ENCODE measurements at regions not wholly inside any gene's neighbourhood (a gene's known extent, or its start where the extent isn't known, plus 50 kb on each side); places are given as distances from the start of the nearest gene placed in this dataset.

GRCh38 chr2:103003750-103004260 lies 242.0 kb downstream of the TMEM182 start:
- no peaks in the 10 kb centered on the region for H3K79me2 ChIP-seq (ENCODE audit: insufficient read depth, low read length)
- TF ChIP-seq CTCF (IDR thresholded peaks at IDR 0.05; ENCODE audit: extremely low read depth, low read depth, low read length) = no peak
- no peak overlapping the region for H3K4me3 ChIP-seq (ENCODE audit: insufficient read depth, low read length)
- H2AFZ ChIP-seq (ENCODE audit: low read length) = no peak overlapping the region
- no peaks in the 10 kb centered on the region for H3K9me3 ChIP-seq (ENCODE audit: low read depth, low read length)
- no peaks in the 10 kb centered on the region for H3K4me1 ChIP-seq (ENCODE audit: insufficient read depth, low read length)
- no peak overlapping the region for H3K4me2 ChIP-seq (ENCODE audit: insufficient read depth, low read length)
- H3K27ac ChIP-seq (ENCODE audit: low read depth, low read length) = no peak overlapping the region
- no peaks in the 10 kb centered on the region for H3K27me3 ChIP-seq (ENCODE audit: insufficient read depth, low read length)
- H3K36me3 ChIP-seq (ENCODE audit: insufficient read depth, low read length) = no peaks in the 10 kb centered on the region
- no peak for DNase-seq (ENCODE audit: insufficient read length, low spot score, missing footprints)
- no peaks in the 10 kb centered on the region for H4K20me1 ChIP-seq (ENCODE audit: insufficient read depth, low read length)

DNA sequence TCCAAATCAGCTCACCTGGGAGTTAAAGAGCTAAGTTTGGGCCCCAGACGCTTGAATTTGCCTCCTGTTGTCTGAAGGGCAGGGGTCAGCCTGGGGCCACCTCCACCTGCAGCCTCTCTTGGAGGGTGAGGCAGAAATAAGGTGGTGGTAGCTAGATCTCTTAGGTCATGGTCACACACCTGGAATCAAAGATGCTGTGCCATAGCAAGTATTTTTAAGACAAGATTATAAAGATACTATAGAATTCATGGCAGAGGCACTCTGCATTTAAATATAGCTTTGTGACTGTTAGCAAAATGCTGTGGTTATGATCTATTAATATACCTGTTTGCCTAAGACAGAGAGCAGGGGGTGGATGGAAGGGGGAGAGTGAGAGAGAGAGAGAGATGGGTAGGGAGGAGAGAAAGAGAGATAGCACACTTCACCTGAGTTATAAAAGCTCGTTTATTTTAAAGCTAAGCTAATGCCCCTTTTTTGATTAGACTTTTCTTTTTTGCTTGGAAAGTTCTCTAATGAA lies 242.7 kb downstream of the TMEM182 start:
- peak; percentile 11 for DNase-seq (ENCODE audit: insufficient read length, low spot score, missing footprints)
- no peaks in the 10 kb centered on the region for H3K36me3 ChIP-seq (ENCODE audit: insufficient read depth, low read length)
- H3K27ac ChIP-seq (ENCODE audit: low read depth, low read length) = no peak overlapping the region
- no peaks in the 10 kb centered on the region for H3K4me1 ChIP-seq (ENCODE audit: insufficient read depth, low read length)
- no peaks in the 10 kb centered on the region for H3K79me2 ChIP-seq (ENCODE audit: insufficient read depth, low read length)
- H3K9me3 ChIP-seq (ENCODE audit: low read depth, low read length) = no peaks in the 10 kb centered on the region
- H3K27me3 ChIP-seq (ENCODE audit: insufficient read depth, low read length) = no peaks in the 10 kb centered on the region
- H2AFZ ChIP-seq (ENCODE audit: low read length) = no peak overlapping the region
- no peak overlapping the region for H3K4me2 ChIP-seq (ENCODE audit: insufficient read depth, low read length)
- TF ChIP-seq CTCF (IDR thresholded peaks at IDR 0.05; ENCODE audit: extremely low read depth, low read depth, low read length) = no peak
- no peak overlapping the region for H3K4me3 ChIP-seq (ENCODE audit: insufficient read depth, low read length)
- no peaks in the 10 kb centered on the region for H4K20me1 ChIP-seq (ENCODE audit: insufficient read depth, low read length)

DNA sequence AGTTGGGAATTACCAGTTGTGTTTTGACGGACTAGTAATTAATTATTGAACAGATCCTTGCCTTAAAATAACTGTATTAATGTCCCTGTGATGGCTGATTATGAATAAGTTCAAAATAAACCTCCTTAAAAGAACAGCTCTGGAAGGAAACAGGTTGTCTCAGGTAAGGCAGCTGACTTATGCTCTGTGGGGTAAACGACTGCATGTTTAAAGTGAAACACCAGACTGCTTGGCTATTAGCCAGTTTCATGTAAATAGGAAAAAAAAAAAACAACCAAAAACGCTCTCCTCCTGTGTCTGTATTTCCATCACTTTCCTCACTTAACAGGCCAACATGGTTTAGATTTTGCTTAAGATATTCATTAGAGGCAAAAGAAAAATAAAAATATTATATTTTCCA lies 243.6 kb downstream of the TMEM182 start:
- Histone ChIP-seq H3K9me3 (ENCODE audit: low read depth, low read length) (no peaks in the 10 kb centered on the region), H3K79me2 (ENCODE audit: insufficient read depth, low read length) (no peaks in the 10 kb centered on the region), H3K4me2 (ENCODE audit: insufficient read depth, low read length) (no peak overlapping the region), H3K27ac (ENCODE audit: low read depth, low read length) (no peak overlapping the region), H3K4me3 (ENCODE audit: insufficient read depth, low read length) (no peak overlapping the region), H3K4me1 (ENCODE audit: insufficient read depth, low read length) (no peaks in the 10 kb centered on the region), H3K27me3 (ENCODE audit: insufficient read depth, low read length) (no peaks in the 10 kb centered on the region), H2AFZ (ENCODE audit: low read length) (no peak overlapping the region), H3K36me3 (ENCODE audit: insufficient read depth, low read length) (no peaks in the 10 kb centered on the region), H4K20me1 (ENCODE audit: insufficient read depth, low read length) (no peaks in the 10 kb centered on the region)
- no peak for TF ChIP-seq CTCF (IDR thresholded peaks at IDR 0.05; ENCODE audit: extremely low read depth, low read depth, low read length)
- no peak for DNase-seq (ENCODE audit: insufficient read length, low spot score, missing footprints)

GRCh38 chr2:103007086-103007485 lies 245.3 kb downstream of the TMEM182 start:
- Histone ChIP-seq H3K4me3 (ENCODE audit: insufficient read depth, low read length) (no peak overlapping the region), H3K27ac (ENCODE audit: low read depth, low read length) (no peak overlapping the region), H3K4me1 (ENCODE audit: insufficient read depth, low read length) (no peaks in the 10 kb centered on the region), H3K27me3 (ENCODE audit: insufficient read depth, low read length) (no peaks in the 10 kb centered on the region), H2AFZ (ENCODE audit: low read length) (no peak overlapping the region), H3K9me3 (ENCODE audit: low read depth, low read length) (no peaks in the 10 kb centered on the region), H3K79me2 (ENCODE audit: insufficient read depth, low read length) (no peaks in the 10 kb centered on the region), H3K4me2 (ENCODE audit: insufficient read depth, low read length) (no peak overlapping the region), H4K20me1 (ENCODE audit: insufficient read depth, low read length) (no peaks in the 10 kb centered on the region), H3K36me3 (ENCODE audit: insufficient read depth, low read length) (no peaks in the 10 kb centered on the region)
- DNase-seq (ENCODE audit: insufficient read length, low spot score, missing footprints) = no peak
- no peak for TF ChIP-seq CTCF (IDR thresholded peaks at IDR 0.05; ENCODE audit: extremely low read depth, low read depth, low read length)
